Left lung (tissue), 4 donors: ENCODE measurements at regions not wholly inside any gene's neighbourhood (a gene's known extent, or its start where the extent isn't known, plus 50 kb on each side); places are given as distances from the start of the nearest gene placed in this dataset.
A peak's percentile ranks its signal among the peaks of the same experiment; 100 is the strongest.

ENCODE experiments used
- ATAC-seq: fragments of 200-7000 bp; cut with Tn5 transposase; one replicate; pipeline ENCODE4 v1.9.1; 2020; ENCODE audit warnings: moderate library complexity
- DNase-seq, 4 donors: peaks; one replicate each; pipeline ENCODE4 v3.0.0-alpha.2; 2013 to 2020
- H3K27ac ChIP-seq, 2 donors: fragments of 200-600 bp; sonication (generic) in 1 of 2; one replicate each; pipeline versions ENCODE4 v1.5.0 to v1.8.0; 2020 to 2021
- H3K27me3 ChIP-seq, 2 donors: fragments of 200-600 bp; sonication (generic) in 1 of 2; one replicate each; pipeline versions ENCODE4 v1.5.0 to v1.8.0; 2020 to 2021
- H3K36me3 ChIP-seq, 2 donors: fragments of 200-600 bp; sonication (generic) in 1 of 2; one replicate each; pipeline versions ENCODE4 v1.5.0 to v1.8.0; 2020 to 2021
- H3K4me1 ChIP-seq, 2 donors: fragments of 200-600 bp; one replicate each; pipeline ENCODE4 v1.8.0; 2021
- H3K4me3 ChIP-seq, 2 donors: fragments of 200-600 bp; sonication (generic) in 1 of 2; one replicate each; pipeline versions ENCODE4 v1.5.0 to v1.8.0; 2020 to 2021; ENCODE audit warnings: mild to moderate bottlenecking in 1 of 2
- H3K9me3 ChIP-seq, 2 donors: fragments of 200-600 bp; sonication (generic) in 1 of 2; one replicate each; pipeline versions ENCODE4 v1.5.0 to v1.8.0; 2020 to 2021
- intact Hi-C, 2 donors: fragments of 100-400 bp; cut with DNase I; formaldehyde crosslinking; loops; one replicate each; pipeline versions ENCODE4 v1.11.2 to v1.14.2; 2022
- TF ChIP-seq, protein P1 (sequence below), 2 donors: fragments of 200-600 bp; sonication (generic) in 1 of 2; IDR thresholded peaks; one replicate each; pipeline versions ENCODE4 v1.5.0 to v1.8.0; 2021; ENCODE audit warnings: antibody characterized with exemption in 2 of 2
- donor health status: DM: no; HTN: yes; CAD: no.
- donor health status: DM: no; HTN: no; CAD: no.

GRCh38 chr2:133859578-133859977 is 291.3 kb upstream of the NCKAP5 start:
- DNase-seq (no peak), ATAC-seq (no peak)
- Histone ChIP-seq H3K9me3 (no peaks in the 10 kb centered on the region), H3K4me1 (no peaks in the 10 kb centered on the region), H3K36me3 (no peaks in the 10 kb centered on the region), H3K27me3 (no peaks in the 10 kb centered on the region), H3K4me3 (no peak overlapping the region), H3K27ac (no peak overlapping the region)
- TF ChIP-seq, protein P1, sequence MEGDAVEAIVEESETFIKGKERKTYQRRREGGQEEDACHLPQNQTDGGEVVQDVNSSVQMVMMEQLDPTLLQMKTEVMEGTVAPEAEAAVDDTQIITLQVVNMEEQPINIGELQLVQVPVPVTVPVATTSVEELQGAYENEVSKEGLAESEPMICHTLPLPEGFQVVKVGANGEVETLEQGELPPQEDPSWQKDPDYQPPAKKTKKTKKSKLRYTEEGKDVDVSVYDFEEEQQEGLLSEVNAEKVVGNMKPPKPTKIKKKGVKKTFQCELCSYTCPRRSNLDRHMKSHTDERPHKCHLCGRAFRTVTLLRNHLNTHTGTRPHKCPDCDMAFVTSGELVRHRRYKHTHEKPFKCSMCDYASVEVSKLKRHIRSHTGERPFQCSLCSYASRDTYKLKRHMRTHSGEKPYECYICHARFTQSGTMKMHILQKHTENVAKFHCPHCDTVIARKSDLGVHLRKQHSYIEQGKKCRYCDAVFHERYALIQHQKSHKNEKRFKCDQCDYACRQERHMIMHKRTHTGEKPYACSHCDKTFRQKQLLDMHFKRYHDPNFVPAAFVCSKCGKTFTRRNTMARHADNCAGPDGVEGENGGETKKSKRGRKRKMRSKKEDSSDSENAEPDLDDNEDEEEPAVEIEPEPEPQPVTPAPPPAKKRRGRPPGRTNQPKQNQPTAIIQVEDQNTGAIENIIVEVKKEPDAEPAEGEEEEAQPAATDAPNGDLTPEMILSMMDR (IDR thresholded peaks at IDR 0.05) = no peak
- intact Hi-C loops = no loop called here

- intact Hi-C loops = no loop called here
- Histone ChIP-seq H3K4me1 (no peaks in the 10 kb centered on the region), H3K9me3 (no peaks in the 10 kb centered on the region), H3K27ac (no peak overlapping the region), H3K4me3 (no peak overlapping the region), H3K27me3 (peaks cover 0 to 7% of the 10 kb centered on the region in 2 donors), H3K36me3 (no peaks in the 10 kb centered on the region)
- ATAC-seq (no peak), DNase-seq (no peak)
- TF ChIP-seq, protein P1 (IDR thresholded peaks at IDR 0.05) = no peak
Measured at GRCh38 chr2:133862400-133862977, 294.2 kb upstream of the NCKAP5 start.

DNA sequence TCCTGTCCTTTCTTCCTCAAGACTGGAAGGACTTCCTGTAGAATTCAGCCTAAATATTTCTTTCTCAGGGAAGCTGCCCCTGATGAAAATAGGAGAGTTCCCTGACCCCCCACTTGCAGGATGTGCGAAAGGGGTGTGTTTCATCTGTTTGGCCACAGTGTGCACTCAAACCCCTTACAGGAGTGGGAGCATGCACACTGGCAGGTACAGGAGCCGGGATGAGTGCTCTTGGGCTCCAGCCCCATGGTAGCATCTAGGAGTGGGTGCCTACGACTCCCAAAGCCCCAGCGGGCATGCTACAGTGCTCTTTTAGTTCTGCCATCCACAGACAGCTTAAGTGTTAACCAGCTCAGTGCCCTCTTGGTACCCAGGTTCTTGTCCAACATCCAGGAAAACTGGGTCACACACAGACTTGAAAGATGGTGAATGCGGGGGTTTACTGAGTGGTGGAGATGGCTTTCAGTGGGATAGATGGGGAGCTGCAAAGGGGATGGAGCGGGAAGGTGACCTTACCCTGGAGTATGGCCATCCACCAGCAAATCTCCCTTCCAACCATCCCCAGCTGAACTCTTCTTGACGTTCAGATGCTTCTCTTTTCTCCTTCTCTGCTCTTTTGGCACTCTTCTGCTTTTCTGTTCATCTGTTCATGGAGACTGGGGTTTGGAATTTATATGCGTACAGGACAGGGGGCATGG is 295.0 kb upstream of the NCKAP5 start:
- intact Hi-C loops = no loop called here
- no peak for DNase-seq
- no peak overlapping the region for H3K27ac ChIP-seq
- no peaks in the 10 kb centered on the region for H3K4me1 ChIP-seq
- no peak for ATAC-seq
- peaks cover 0 to 7% of the 10 kb centered on the region in 2 donors for H3K27me3 ChIP-seq
- no peak overlapping the region for H3K4me3 ChIP-seq
- H3K9me3 ChIP-seq = no peaks in the 10 kb centered on the region
- TF ChIP-seq, protein P1 (IDR thresholded peaks at IDR 0.05) = no peak
- H3K36me3 ChIP-seq = no peaks in the 10 kb centered on the region

GRCh38 chr2:133865141-133865540 is 296.9 kb upstream of the NCKAP5 start:
- no peak for ATAC-seq
- Histone ChIP-seq H3K36me3 (no peaks in the 10 kb centered on the region), H3K27ac (no peak overlapping the region), H3K4me1 (no peaks in the 10 kb centered on the region), H3K4me3 (no peak overlapping the region), H3K9me3 (peaks cover 0 to under 1% of the 10 kb centered on the region in 2 donors), H3K27me3 (peaks cover 0 to 7% of the 10 kb centered on the region in 2 donors)
- TF ChIP-seq, protein P1 (IDR thresholded peaks at IDR 0.05) = no peak
- DNase-seq = no peak
- intact Hi-C loops = no loop called here

- no peaks in the 10 kb centered on the region for H3K36me3 ChIP-seq
- TF ChIP-seq, protein P1 (IDR thresholded peaks at IDR 0.05) = no peak
- no peak overlapping the region for H3K27ac ChIP-seq
- DNase-seq = peak in 1 of 4 donors; percentile 26
- intact Hi-C loops = no loop called here
- H3K27me3 ChIP-seq = peaks cover 0 to 7% of the 10 kb centered on the region in 2 donors
- peaks cover 0 to 7% of the 10 kb centered on the region in 2 donors for H3K9me3 ChIP-seq
- no peak for ATAC-seq
- H3K4me1 ChIP-seq = no peaks in the 10 kb centered on the region
- H3K4me3 ChIP-seq = no peak overlapping the region
Measured at GRCh38 chr2:133867166-133867565, 298.9 kb upstream of the NCKAP5 start.
